ENCODE measurements at regions not wholly inside any gene's neighbourhood (a gene's known extent, or its start where the extent isn't known, plus 50 kb on each side); places are given as distances from the start of the nearest gene placed in this dataset.

- no peak overlapping the region for H3K4me3 ChIP-seq
- WGBS, 2 donors, result 19 to 22% methylated on average over 4 of the region's 4 CpGs
- no peak for FAIRE-seq
- intact Hi-C loops (cut with DNase I), result no loop called here
- TF ChIP-seq, protein P1, sequence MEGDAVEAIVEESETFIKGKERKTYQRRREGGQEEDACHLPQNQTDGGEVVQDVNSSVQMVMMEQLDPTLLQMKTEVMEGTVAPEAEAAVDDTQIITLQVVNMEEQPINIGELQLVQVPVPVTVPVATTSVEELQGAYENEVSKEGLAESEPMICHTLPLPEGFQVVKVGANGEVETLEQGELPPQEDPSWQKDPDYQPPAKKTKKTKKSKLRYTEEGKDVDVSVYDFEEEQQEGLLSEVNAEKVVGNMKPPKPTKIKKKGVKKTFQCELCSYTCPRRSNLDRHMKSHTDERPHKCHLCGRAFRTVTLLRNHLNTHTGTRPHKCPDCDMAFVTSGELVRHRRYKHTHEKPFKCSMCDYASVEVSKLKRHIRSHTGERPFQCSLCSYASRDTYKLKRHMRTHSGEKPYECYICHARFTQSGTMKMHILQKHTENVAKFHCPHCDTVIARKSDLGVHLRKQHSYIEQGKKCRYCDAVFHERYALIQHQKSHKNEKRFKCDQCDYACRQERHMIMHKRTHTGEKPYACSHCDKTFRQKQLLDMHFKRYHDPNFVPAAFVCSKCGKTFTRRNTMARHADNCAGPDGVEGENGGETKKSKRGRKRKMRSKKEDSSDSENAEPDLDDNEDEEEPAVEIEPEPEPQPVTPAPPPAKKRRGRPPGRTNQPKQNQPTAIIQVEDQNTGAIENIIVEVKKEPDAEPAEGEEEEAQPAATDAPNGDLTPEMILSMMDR (IDR thresholded peaks at IDR 0.05), result no peak
- no peak overlapping the region for H3K27ac ChIP-seq
- no peaks in the 10 kb centered on the region for H3K36me3 ChIP-seq
- H3K4me1 ChIP-seq, result peaks cover 0 to 6% (median 0%) of the 10 kb centered on the region in 3 donors
- DNase-seq, result no peak
- no peaks in the 10 kb centered on the region for H3K9me3 ChIP-seq
- no peaks in the 10 kb centered on the region for H3K27me3 ChIP-seq
- ATAC-seq, result no peak
Observed at GRCh38 chr1:99566290-99567021, 79.5 kb upstream of the PALMD start.

DNA sequence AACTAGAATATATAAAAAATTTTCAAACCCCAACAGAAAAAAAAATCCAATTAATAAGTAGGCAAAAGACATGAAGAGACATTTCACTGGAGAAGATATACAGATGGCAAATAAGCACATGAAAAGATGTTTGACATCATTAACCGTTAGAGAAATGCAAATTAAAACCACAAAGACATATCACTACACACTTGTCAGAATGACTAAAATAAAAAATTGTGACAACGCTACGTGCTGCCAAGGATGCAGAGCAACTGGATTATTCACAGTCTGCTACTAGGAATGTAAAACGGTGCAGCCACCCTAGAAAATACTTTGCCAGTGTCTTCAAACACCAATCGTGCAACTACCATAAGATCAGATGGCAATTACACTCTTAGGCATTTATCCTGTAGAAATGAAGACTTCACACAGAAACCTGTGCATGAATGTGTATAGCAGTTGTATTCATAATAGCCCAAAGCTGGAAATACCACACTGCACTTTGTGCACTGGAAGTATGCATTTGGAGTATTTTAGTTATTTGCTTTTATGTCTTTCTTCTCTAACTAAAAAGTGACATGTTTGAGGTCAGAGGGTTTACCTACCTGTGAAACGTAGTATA is 75.3 kb upstream of the PALMD start:
- Histone ChIP-seq H3K36me3 (no peaks in the 10 kb centered on the region), H3K9me3 (no peaks in the 10 kb centered on the region), H3K4me3 (no peak overlapping the region), H3K27me3 (no peaks in the 10 kb centered on the region), H3K27ac (no peak overlapping the region), H3K4me1 (peaks cover 0 to 6% (median 0%) of the 10 kb centered on the region in 3 donors)
- no peak for FAIRE-seq
- no peak for DNase-seq
- TF ChIP-seq, protein P1 (IDR thresholded peaks at IDR 0.05), result no peak
- ATAC-seq, result no peak
- intact Hi-C loops (cut with DNase I), result no loop called here
- 45 to 47% methylated on average over 6 of the region's 6 CpGs for WGBS, 2 donors

GRCh38 chr1:99571092-99571734 is 74.7 kb upstream of the PALMD start:
- intact Hi-C loops (cut with DNase I), result no loop called here
- H3K4me1 ChIP-seq, result peaks cover 0 to 6% (median 0%) of the 10 kb centered on the region in 3 donors
- no peaks in the 10 kb centered on the region for H3K27me3 ChIP-seq
- DNase-seq, result no peak
- H3K27ac ChIP-seq, result no peak overlapping the region
- TF ChIP-seq, protein P1 (IDR thresholded peaks at IDR 0.05), result no peak
- WGBS, 2 donors, result 25 to 32% methylated on average over 6 of the region's 6 CpGs
- ATAC-seq, result no peak
- no peak overlapping the region for H3K4me3 ChIP-seq
- FAIRE-seq, result no peak
- no peaks in the 10 kb centered on the region for H3K36me3 ChIP-seq
- no peaks in the 10 kb centered on the region for H3K9me3 ChIP-seq

DNA sequence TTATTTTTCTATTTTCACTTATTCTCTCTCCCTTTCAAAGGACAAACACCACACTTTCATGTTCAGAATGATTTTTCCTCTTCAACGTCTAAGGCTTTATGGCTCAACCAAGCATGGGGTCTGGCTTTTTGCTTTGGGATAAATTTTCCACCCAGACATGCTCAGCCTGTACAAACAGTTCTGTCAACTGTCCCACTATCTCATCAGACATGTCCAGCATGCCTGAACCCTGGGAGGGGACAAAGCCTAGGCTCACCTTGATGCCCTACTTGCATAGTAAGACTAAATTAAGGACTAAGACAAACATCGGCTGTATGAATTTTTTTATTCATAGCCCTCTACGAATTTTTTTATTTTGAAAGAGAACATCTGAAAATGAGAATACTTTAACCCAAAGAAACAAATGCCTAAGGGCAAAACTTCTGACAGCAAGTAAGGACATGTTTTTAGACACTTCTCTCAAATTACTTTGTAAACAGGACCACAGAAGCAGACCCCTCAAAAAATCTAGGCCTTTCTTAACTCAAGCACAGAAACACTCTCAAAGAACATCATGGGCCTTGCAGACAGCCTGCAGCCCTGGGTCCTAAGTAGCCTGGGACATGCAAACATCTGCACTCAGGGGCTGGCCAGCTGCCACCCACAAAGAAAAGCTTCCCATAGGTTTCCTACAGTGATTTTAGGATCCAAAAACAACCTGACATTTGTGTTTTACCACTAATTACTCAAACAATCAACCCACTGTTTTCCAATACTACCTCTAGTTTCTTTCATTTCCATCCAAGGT is 72.3 kb upstream of the PALMD start:
- H3K27ac ChIP-seq, result no peak overlapping the region
- FAIRE-seq (no peak), DNase-seq (no peak), ATAC-seq (no peak)
- H3K27me3 ChIP-seq, result no peaks in the 10 kb centered on the region
- TF ChIP-seq, protein P1 (IDR thresholded peaks at IDR 0.05), result no peak
- peaks cover 0 to 6% (median 0%) of the 10 kb centered on the region in 3 donors for H3K4me1 ChIP-seq
- intact Hi-C loops (cut with DNase I), result no loop called here
- H3K36me3 ChIP-seq, result no peaks in the 10 kb centered on the region
- WGBS, 2 donors, result 55 to 60% methylated on average over 3 of the region's 3 CpGs
- H3K4me3 ChIP-seq, result no peak overlapping the region
- no peaks in the 10 kb centered on the region for H3K9me3 ChIP-seq
